ENCODE measurements at regions not wholly inside any gene's neighbourhood (a gene's known extent, or its start where the extent isn't known, plus 50 kb on each side); places are given as distances from the start of the nearest gene placed in this dataset.

GRCh38 chr4:19254486-19254885 lies 997.2 kb upstream of the SLIT2 start:
- TF ChIP-seq CTCF (IDR thresholded peaks at IDR 0.05; ENCODE audit: insufficient read depth, low read length, poor library complexity, severe bottlenecking) (no peak), EZH2phosphoT487 (conservative IDR thresholded peaks at IDR 0.05; ENCODE audit: low read length) (no peak)
- Histone ChIP-seq H3F3A (ENCODE audit: insufficient read depth) (no peaks in the 10 kb centered on the region), H3K9me3 (ENCODE audit: insufficient read depth, low read length) (no peaks in the 10 kb centered on the region), H3K9ac (ENCODE audit: low read length) (no peak overlapping the region), H3K79me2 (ENCODE audit: insufficient read depth, low read length) (no peaks in the 10 kb centered on the region), H3K4me3 (ENCODE audit: insufficient read depth, low read length, poor library complexity, severe bottlenecking) (no peak overlapping the region), H3K4me2 (ENCODE audit: low read depth, low read length, poor library complexity, severe bottlenecking) (no peak overlapping the region), H2AFZ (ENCODE audit: low read depth, low read length, severe bottlenecking) (no peak overlapping the region), H4K20me1 (ENCODE audit: low read depth, low read length) (no peaks in the 10 kb centered on the region), H3K36me3 (ENCODE audit: low read length) (no peaks in the 10 kb centered on the region), H3K27ac (ENCODE audit: low read depth, low read length) (no peak overlapping the region), H3K9me2 (replicated peaks; ENCODE audit: insufficient read depth, low read length) (no peaks in the 10 kb centered on the region), H3K27me3 (ENCODE audit: low read length) (no peaks in the 10 kb centered on the region)

- Histone ChIP-seq H3K36me3 (ENCODE audit: low read length) (no peaks in the 10 kb centered on the region), H3F3A (ENCODE audit: insufficient read depth) (no peaks in the 10 kb centered on the region), H3K9me3 (ENCODE audit: insufficient read depth, low read length) (no peaks in the 10 kb centered on the region), H3K4me3 (ENCODE audit: insufficient read depth, low read length, poor library complexity, severe bottlenecking) (no peak overlapping the region), H3K79me2 (ENCODE audit: insufficient read depth, low read length) (no peaks in the 10 kb centered on the region), H2AFZ (ENCODE audit: low read depth, low read length, severe bottlenecking) (no peak overlapping the region), H4K20me1 (ENCODE audit: low read depth, low read length) (no peaks in the 10 kb centered on the region), H3K9ac (ENCODE audit: low read length) (no peak overlapping the region), H3K4me2 (ENCODE audit: low read depth, low read length, poor library complexity, severe bottlenecking) (no peak overlapping the region), H3K27me3 (ENCODE audit: low read length) (no peaks in the 10 kb centered on the region), H3K9me2 (replicated peaks; ENCODE audit: insufficient read depth, low read length) (no peaks in the 10 kb centered on the region), H3K27ac (ENCODE audit: low read depth, low read length) (no peak overlapping the region)
- TF ChIP-seq CTCF (IDR thresholded peaks at IDR 0.05; ENCODE audit: insufficient read depth, low read length, poor library complexity, severe bottlenecking) (no peak), EZH2phosphoT487 (conservative IDR thresholded peaks at IDR 0.05; ENCODE audit: low read length) (no peak)
These were observed 1003.7 kb upstream of the SLIT2 start for GRCh38 chr4:19248023-19248422.

- Histone ChIP-seq H3K27ac (ENCODE audit: low read depth, low read length) (no peak overlapping the region), H3K9ac (ENCODE audit: low read length) (no peak overlapping the region)
- TF ChIP-seq CTCF (IDR thresholded peaks at IDR 0.05; ENCODE audit: insufficient read depth, low read length, poor library complexity, severe bottlenecking), result no peak
- no peak for TF ChIP-seq EZH2phosphoT487 (conservative IDR thresholded peaks at IDR 0.05; ENCODE audit: low read length)
These were observed 1009.8 kb upstream of the SLIT2 start for GRCh38 chr4:19241895-19242294.

More at GRCh38 chr4:19241895-19242294, 1009.8 kb upstream of the SLIT2 start:
- H3K27me3 ChIP-seq (ENCODE audit: low read length), result no peaks in the 10 kb centered on the region
- no peak overlapping the region for H2AFZ ChIP-seq (ENCODE audit: low read depth, low read length, severe bottlenecking)
- no peak overlapping the region for H3K4me2 ChIP-seq (ENCODE audit: low read depth, low read length, poor library complexity, severe bottlenecking)
- no peaks in the 10 kb centered on the region for H3K9me2 ChIP-seq (replicated peaks; ENCODE audit: insufficient read depth, low read length)
- no peak overlapping the region for H3K4me3 ChIP-seq (ENCODE audit: insufficient read depth, low read length, poor library complexity, severe bottlenecking)
- H3F3A ChIP-seq (ENCODE audit: insufficient read depth), result no peaks in the 10 kb centered on the region
- no peaks in the 10 kb centered on the region for H3K36me3 ChIP-seq (ENCODE audit: low read length)
- H3K9me3 ChIP-seq (ENCODE audit: insufficient read depth, low read length), result no peaks in the 10 kb centered on the region
- H3K79me2 ChIP-seq (ENCODE audit: insufficient read depth, low read length), result no peaks in the 10 kb centered on the region
- H4K20me1 ChIP-seq (ENCODE audit: low read depth, low read length), result no peaks in the 10 kb centered on the region

Data from SU-DHL-6 (cell line).